Tibial nerve (tissue), 4 donors: ENCODE measurements at regions not wholly inside any gene's neighbourhood (a gene's known extent, or its start where the extent isn't known, plus 50 kb on each side); places are given as distances from the start of the nearest gene placed in this dataset.

ENCODE experiments used
- CTCF ChIP-seq, 5 experiments: fragments of 200-600 bp in 3 of 5; fragments of 450-650 bp in 2 of 5; sonication (generic) in 3 of 5; IDR thresholded peaks; one replicate each; pipeline ENCODE4 v1.5.1; 2016 to 2019; ENCODE audit warnings: antibody characterized with exemption in 5 of 5, mild to moderate bottlenecking in 3 of 5, moderate library complexity in 2 of 5
- EP300 ChIP-seq, 2 donors: sonication (generic); formaldehyde crosslinking; IDR thresholded peaks; one replicate each; pipeline ENCODE4 v1.6.1; 2017; ENCODE audit warnings: antibody characterized with exemption in 2 of 2, mild to moderate bottlenecking in 1 of 2

- TF ChIP-seq EP300 (IDR thresholded peaks at IDR 0.05): no peak
- no peak for TF ChIP-seq CTCF (IDR thresholded peaks at IDR 0.05)
Observed at GRCh38 chr5:164359260-164360255, 854.1 kb downstream of the MAT2B start.
